ENCODE measurements at regions not wholly inside any gene's neighbourhood (a gene's known extent, or its start where the extent isn't known, plus 50 kb on each side); places are given as distances from the start of the nearest gene placed in this dataset.
"Not testable (repeated sequence)": the region's sequence is repeated elsewhere in the genome, so short reads cannot be mapped to it uniquely, and the experiment has no call there.

DNA sequence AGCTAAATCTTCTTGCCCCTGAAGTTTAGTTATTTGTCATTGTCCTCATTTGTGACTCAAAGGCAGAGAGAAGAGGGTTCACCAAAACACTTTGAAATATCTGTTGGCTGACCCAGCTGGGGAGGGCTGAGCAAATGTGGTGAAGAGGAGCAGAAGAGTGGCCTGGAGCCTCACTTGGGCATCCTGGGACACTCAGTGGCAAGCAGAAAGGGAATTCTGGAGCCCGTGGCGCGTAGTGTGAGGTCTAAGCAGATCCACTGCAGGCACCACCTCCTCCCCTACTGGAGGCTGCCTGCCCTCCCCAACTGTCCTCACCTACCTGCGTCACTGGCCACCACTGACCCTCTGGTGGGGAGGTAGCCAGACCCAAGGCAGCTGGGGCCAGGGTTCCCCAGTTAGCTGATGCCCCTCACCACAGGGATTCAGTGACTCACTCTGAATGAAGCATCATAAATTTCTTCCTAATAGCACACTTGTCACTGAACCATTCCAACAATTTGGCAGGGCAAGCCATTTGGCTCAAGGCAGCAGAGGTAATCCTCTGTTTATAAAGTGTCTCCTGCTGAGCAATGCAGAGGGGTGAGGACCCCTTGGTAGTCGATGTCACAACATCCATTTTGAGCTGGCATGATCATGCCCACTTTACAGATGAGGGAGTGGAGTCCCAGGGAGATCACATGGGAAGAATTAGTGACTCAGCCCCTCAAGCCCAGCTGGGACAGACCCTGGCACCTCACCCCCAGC, 80.3 kb downstream of the NENF start:
- Histone ChIP-seq H3K27me3 (peaks cover 0 to 4% of the 10 kb centered on the region in 2 donors), H3K4me3 (no peak overlapping the region), H3K27ac (no peak overlapping the region), H3K4me1 (no peaks in the 10 kb centered on the region), H3K36me3 (no peaks in the 10 kb centered on the region), H3K9me3 (no peaks in the 10 kb centered on the region)
- no peak for DNase-seq (ENCODE audit: low spot score in 2 of 2)
- TF ChIP-seq POLR2AphosphoS5 (IDR thresholded peaks at IDR 0.05) (no peak), POLR2A (IDR thresholded peaks at IDR 0.05) (no peak)
- TF ChIP-seq, protein P1, sequence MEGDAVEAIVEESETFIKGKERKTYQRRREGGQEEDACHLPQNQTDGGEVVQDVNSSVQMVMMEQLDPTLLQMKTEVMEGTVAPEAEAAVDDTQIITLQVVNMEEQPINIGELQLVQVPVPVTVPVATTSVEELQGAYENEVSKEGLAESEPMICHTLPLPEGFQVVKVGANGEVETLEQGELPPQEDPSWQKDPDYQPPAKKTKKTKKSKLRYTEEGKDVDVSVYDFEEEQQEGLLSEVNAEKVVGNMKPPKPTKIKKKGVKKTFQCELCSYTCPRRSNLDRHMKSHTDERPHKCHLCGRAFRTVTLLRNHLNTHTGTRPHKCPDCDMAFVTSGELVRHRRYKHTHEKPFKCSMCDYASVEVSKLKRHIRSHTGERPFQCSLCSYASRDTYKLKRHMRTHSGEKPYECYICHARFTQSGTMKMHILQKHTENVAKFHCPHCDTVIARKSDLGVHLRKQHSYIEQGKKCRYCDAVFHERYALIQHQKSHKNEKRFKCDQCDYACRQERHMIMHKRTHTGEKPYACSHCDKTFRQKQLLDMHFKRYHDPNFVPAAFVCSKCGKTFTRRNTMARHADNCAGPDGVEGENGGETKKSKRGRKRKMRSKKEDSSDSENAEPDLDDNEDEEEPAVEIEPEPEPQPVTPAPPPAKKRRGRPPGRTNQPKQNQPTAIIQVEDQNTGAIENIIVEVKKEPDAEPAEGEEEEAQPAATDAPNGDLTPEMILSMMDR (IDR thresholded peaks at IDR 0.05), result no peak
- intact Hi-C loops (cut with DNase I; ENCODE audit: low total_unique reads), result no loop called here

GRCh38 chr1:212513586-212513985, 80.9 kb downstream of the NENF start:
- intact Hi-C loops (cut with DNase I; ENCODE audit: low total_unique reads), result no loop called here
- Histone ChIP-seq H3K36me3 (no peaks in the 10 kb centered on the region), H3K27me3 (peaks cover 0 to 4% of the 10 kb centered on the region in 2 donors), H3K4me3 (peak overlapping the region in 1 of 3 donors; percentile 46), H3K27ac (no peak overlapping the region), H3K4me1 (no peaks in the 10 kb centered on the region), H3K9me3 (no peaks in the 10 kb centered on the region)
- no peak for DNase-seq (ENCODE audit: low spot score in 2 of 2)
- TF ChIP-seq, protein P1 (IDR thresholded peaks at IDR 0.05), result no peak
- TF ChIP-seq POLR2A (IDR thresholded peaks at IDR 0.05) (no peak), POLR2AphosphoS5 (IDR thresholded peaks at IDR 0.05) (no peak)

- Histone ChIP-seq H3K36me3 (no peaks in the 10 kb centered on the region), H3K4me3 (peak overlapping the region in 1 of 3 donors; percentile 46)
- no peak for DNase-seq (ENCODE audit: low spot score in 2 of 2)
Measured at GRCh38 chr1:212514056-212514614, 81.4 kb downstream of the NENF start.

DNA sequence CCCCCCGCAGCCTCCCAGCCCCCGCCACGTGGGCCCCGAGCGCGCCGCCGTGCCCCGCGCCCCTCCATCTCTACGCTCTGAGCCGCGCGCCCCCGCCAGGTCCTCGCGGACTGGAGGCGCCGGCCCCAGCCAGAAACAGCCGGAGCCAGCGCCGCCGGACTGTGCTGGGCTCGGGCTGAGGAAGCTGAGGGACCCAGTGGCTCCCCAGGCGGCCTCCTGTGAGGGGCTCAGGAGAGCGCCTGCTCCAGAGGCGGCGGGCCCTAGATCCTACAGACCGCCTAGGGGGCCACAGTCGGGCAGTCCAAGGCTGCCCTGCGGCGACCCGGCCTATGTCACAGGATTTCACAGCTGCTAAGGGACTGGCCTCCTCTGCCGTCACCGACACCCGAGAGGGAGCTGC, 82.1 kb downstream of the NENF start:
- peak overlapping the region; percentile 11 to 46 (median 27) for H3K4me3 ChIP-seq
- intact Hi-C loops (cut with DNase I; ENCODE audit: low total_unique reads), result no loop called here
- H3K27me3 ChIP-seq, result peaks cover 0 to 4% of the 10 kb centered on the region in 2 donors
- no peak for DNase-seq (ENCODE audit: low spot score in 2 of 2)
- H3K27ac ChIP-seq, result no peak overlapping the region
- H3K36me3 ChIP-seq, result no peaks in the 10 kb centered on the region
- no peaks in the 10 kb centered on the region for H3K4me1 ChIP-seq
- TF ChIP-seq, protein P1 (IDR thresholded peaks at IDR 0.05), result no peak
- TF ChIP-seq POLR2AphosphoS5 (IDR thresholded peaks at IDR 0.05), result no peak
- no peak for TF ChIP-seq POLR2A (IDR thresholded peaks at IDR 0.05)
- H3K9me3 ChIP-seq, result no peaks in the 10 kb centered on the region

More at GRCh38 chr1:212514056-212514614, 81.4 kb downstream of the NENF start:
- H3K27me3 ChIP-seq, result peaks cover 0 to 4% of the 10 kb centered on the region in 2 donors
- H3K9me3 ChIP-seq, result no peaks in the 10 kb centered on the region
- intact Hi-C loops (cut with DNase I; ENCODE audit: low total_unique reads), result no loop called here
- no peaks in the 10 kb centered on the region for H3K4me1 ChIP-seq
- no peak overlapping the region for H3K27ac ChIP-seq
- TF ChIP-seq POLR2A (IDR thresholded peaks at IDR 0.05) (no peak), POLR2AphosphoS5 (IDR thresholded peaks at IDR 0.05) (no peak)
- TF ChIP-seq, protein P1 (IDR thresholded peaks at IDR 0.05), result no peak

GRCh38 chr1:212515329-212515760, 82.6 kb downstream of the NENF start:
- Histone ChIP-seq H3K27ac (no peak overlapping the region), H3K4me1 (no peaks in the 10 kb centered on the region), H3K4me3 (no peak overlapping the region), H3K9me3 (no peaks in the 10 kb centered on the region), H3K27me3 (peaks cover 0 to 4% of the 10 kb centered on the region in 2 donors), H3K36me3 (no peaks in the 10 kb centered on the region)
- DNase-seq (ENCODE audit: low spot score in 2 of 2), result no peak
- intact Hi-C loops (cut with DNase I; ENCODE audit: low total_unique reads), result no loop called here
- no peak for TF ChIP-seq POLR2A (IDR thresholded peaks at IDR 0.05)
- TF ChIP-seq POLR2AphosphoS5 (IDR thresholded peaks at IDR 0.05), result no peak

DNA sequence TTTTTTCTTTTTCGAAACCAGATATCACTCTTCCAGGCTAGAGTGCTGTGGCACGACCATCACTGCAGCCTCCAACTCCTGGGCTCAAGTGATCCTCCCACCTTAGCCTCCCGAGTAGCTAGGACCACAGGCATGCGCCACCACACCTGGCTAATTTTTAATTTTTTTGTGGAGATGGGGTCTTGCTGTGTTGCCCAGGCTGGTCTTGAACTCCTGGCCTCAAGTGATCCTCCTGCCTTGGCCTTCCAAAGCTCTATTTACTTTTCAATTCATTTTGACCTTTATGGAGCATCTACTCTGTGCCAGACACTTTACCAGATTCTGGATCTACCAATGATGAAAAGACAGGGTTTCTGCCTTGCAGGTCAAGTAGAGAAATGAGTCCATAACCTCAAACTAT, 83.3 kb downstream of the NENF start:
- intact Hi-C loops (cut with DNase I; ENCODE audit: low total_unique reads); H3K27ac ChIP-seq; H3K4me3 ChIP-seq: not testable (repeated sequence)

More for the DNA sequence above, 83.3 kb downstream of the NENF start:
- not testable (repeated sequence) for H3K27me3 ChIP-seq; H3K36me3 ChIP-seq; H3K4me1 ChIP-seq; DNase-seq (ENCODE audit: low spot score in 2 of 2); H3K9me3 ChIP-seq
